ENCODE measurements at regions not wholly inside any gene's neighbourhood (a gene's known extent, or its start where the extent isn't known, plus 50 kb on each side); places are given as distances from the start of the nearest gene placed in this dataset.

DNA sequence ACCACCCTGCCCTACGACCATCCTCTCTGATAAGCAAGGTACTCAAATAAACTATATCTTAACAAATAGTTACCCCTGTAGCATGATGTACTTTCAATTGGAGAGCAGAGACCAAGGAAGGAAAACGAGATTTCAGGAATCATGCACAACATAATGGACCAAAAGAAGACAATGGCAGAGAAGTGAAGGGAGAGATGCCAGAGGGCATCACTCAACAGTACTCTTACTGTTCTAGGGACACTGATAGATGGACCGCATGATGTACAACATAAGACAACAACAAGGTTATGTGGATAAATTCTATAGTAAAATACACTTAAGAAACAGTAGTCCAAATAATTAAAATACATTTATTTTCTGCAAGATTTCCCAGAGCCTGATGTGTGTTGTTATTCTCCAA is 77.5 kb upstream of the IFNG-AS1 start:
- TF ChIP-seq GATA2 (IDR thresholded peaks at IDR 0.05; ENCODE audit: low read depth, low read length) (no peak), GATA3 (IDR thresholded peaks at IDR 0.05; ENCODE audit: low read depth, low read length) (no peak)

All from SH-SY5Y (cell line).